Ectodermal cell (in vitro differentiated cells): ENCODE measurements at regions not wholly inside any gene's neighbourhood (a gene's known extent, or its start where the extent isn't known, plus 50 kb on each side); places are given as distances from the start of the nearest gene placed in this dataset.
"Not testable (repeated sequence)": the region's sequence is repeated elsewhere in the genome, so short reads cannot be mapped to it uniquely, and the experiment has no call there.

Experiments
- H3K27ac ChIP-seq: 2 replicates; pipeline ENCODE4 v1.7.0; 2013; ENCODE audit warnings: mild to moderate bottlenecking, low read depth, low read length; ENCODE audit not compliant: insufficient read depth, poor library complexity, severe bottlenecking
- H3K27me3 ChIP-seq: 2 replicates; pipeline ENCODE4 v1.7.0; 2013; ENCODE audit warnings: mild to moderate bottlenecking, low read length; ENCODE audit not compliant: insufficient read depth, control insufficient read depth, poor library complexity, severe bottlenecking
- H3K36me3 ChIP-seq: one replicate; pipeline ENCODE4 v1.7.0; 2013; ENCODE audit warnings: low read length; ENCODE audit not compliant: control insufficient read depth, insufficient read depth
- H3K4me1 ChIP-seq: one replicate; pipeline ENCODE4 v1.7.0; 2013; ENCODE audit warnings: low read length; ENCODE audit not compliant: control insufficient read depth, insufficient read depth
- H3K4me3 ChIP-seq: 2 replicates; pipeline ENCODE4 v1.7.0; 2013; ENCODE audit warnings: low read depth, low read length, control low read depth; ENCODE audit not compliant: insufficient read depth
- H3K9me3 ChIP-seq: 2 replicates; pipeline ENCODE4 v1.7.0; 2013; ENCODE audit warnings: mild to moderate bottlenecking, low read length, moderate library complexity; ENCODE audit not compliant: control insufficient read depth
- WGBS, 2 experiments: methylation state at CpG; one replicate each; pipeline ENCODE4 v1.1.7; 2013; ENCODE audit warnings: missing lambda C conversion rate in 2 of 2; 5-methylcytosine and 5-hydroxymethylcytosine counted together

- H3K27ac ChIP-seq = no peak overlapping the region
- no peaks in the 10 kb centered on the region for H3K36me3 ChIP-seq
- no peaks in the 10 kb centered on the region for H3K4me1 ChIP-seq
- 56 to 70% methylated on average over 4 of the region's 4 CpGs for WGBS, 2 experiments
- H3K9me3 ChIP-seq = no peaks in the 10 kb centered on the region
- no peaks in the 10 kb centered on the region for H3K27me3 ChIP-seq
- no peak overlapping the region for H3K4me3 ChIP-seq
Observed at GRCh38 chr5:96302174-96302738, 130.8 kb downstream of the PCSK1 start.

DNA sequence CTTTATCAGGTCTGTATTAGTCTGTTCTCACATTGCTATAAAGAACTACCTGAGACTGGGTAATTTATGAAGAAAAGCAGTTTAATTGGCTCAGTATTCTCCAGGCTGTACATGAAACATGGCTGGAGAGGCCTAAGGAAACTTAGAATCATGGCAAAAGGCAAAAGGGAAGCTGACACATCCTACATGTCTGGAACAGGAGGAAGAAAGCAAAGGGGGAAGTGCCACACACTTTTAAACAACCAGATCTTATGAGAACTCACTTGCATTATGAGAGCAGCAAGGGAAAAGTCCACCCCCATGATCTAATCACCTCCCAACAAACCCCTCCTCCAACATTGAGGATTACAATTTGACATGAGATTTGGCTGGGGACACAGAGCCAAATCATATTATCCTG is 132.1 kb downstream of the PCSK1 start:
- Histone ChIP-seq H3K27ac (no peak overlapping the region), H3K9me3 (no peaks in the 10 kb centered on the region), H3K36me3 (no peaks in the 10 kb centered on the region), H3K27me3 (no peaks in the 10 kb centered on the region), H3K4me3 (no peak overlapping the region), H3K4me1 (no peaks in the 10 kb centered on the region)

GRCh38 chr5:96297867-96298266 is 135.2 kb downstream of the PCSK1 start:
- WGBS, 2 experiments = 58 to 65% methylated on average over 3 of the region's 3 CpGs
- Histone ChIP-seq H3K9me3 (no peaks in the 10 kb centered on the region), H3K27me3 (no peaks in the 10 kb centered on the region), H3K4me3 (no peak overlapping the region), H3K36me3 (no peaks in the 10 kb centered on the region), H3K27ac (no peak overlapping the region), H3K4me1 (no peaks in the 10 kb centered on the region)

DNA sequence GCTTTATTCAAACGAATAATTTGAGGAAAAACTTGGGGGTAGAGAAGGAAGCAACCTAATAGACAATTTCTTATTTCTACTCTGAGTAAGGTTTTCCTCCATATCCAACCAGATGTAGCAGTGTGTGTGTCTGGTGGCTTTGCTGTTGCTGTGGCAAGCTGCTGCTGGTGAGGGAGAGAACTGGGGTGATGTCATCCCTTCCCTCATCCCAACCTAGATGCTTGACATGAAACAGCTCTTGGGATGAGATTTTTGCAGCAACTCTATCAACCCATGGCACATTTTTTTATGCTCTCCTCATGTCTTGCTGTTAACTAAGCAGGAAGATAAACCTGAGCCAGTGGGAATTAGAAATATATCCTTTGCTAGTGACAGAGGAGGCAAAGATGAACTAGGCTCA is 135.8 kb downstream of the PCSK1 start:
- Histone ChIP-seq H3K9me3 (no peaks in the 10 kb centered on the region), H3K36me3 (no peaks in the 10 kb centered on the region), H3K27me3 (no peaks in the 10 kb centered on the region), H3K4me3 (no peak overlapping the region), H3K27ac (no peak overlapping the region), H3K4me1 (no peaks in the 10 kb centered on the region)
- WGBS, 2 experiments = 100% methylated on average over 1 of the region's 1 CpG; no CpG with 5 or more reads in 1 of the 2 experiments

GRCh38 chr5:96294884-96295202 is 138.2 kb downstream of the PCSK1 start:
- no peak overlapping the region for H3K27ac ChIP-seq

GRCh38 chr5:96293966-96294883 is 138.8 kb downstream of the PCSK1 start:
- H3K27ac ChIP-seq = no peak overlapping the region
- 90 to 100% methylated on average over 2 of the region's 2 CpGs for WGBS, 2 experiments
- no peaks in the 10 kb centered on the region for H3K4me1 ChIP-seq
- no peaks in the 10 kb centered on the region for H3K9me3 ChIP-seq
- H3K4me3 ChIP-seq = no peak overlapping the region
- no peaks in the 10 kb centered on the region for H3K36me3 ChIP-seq
- no peaks in the 10 kb centered on the region for H3K27me3 ChIP-seq

More at GRCh38 chr5:96294884-96295202, 138.2 kb downstream of the PCSK1 start:
- no peaks in the 10 kb centered on the region for H3K27me3 ChIP-seq
- no peaks in the 10 kb centered on the region for H3K4me1 ChIP-seq
- no peak overlapping the region for H3K4me3 ChIP-seq
- H3K9me3 ChIP-seq = no peaks in the 10 kb centered on the region
- H3K36me3 ChIP-seq = no peaks in the 10 kb centered on the region

DNA sequence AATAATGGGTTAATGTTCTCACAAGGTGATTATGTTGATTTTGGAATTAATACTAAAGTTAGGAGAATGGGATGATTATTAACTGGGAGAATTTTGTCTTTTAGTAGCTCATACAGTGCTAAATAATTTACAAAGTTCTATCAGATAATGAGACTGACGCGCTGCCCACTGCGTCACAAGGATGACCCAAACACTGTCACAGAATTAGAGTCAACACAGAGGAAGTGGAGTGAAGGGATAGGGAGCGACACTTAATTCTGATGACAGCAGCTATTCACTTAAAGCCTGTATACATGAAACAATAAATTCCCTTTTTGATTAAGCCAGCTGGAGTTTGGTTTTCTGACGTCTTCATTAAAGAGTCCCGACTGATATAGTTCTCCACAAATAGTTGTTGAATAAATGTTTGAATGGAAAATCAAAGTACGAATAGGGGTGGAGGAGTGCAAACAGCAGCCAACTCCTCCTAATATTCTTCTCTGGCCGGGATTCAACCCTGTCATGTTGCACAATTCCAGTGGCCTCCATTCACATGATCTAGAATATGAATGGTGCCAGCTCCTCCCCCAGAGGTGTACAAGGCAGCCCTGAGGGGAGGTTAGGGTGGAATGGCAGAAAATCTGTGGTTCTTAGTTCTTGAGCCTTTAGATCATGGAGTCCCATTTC is 140.3 kb downstream of the PCSK1 start:
- Histone ChIP-seq H3K4me3 (no peak overlapping the region), H3K27ac (no peak overlapping the region), H3K4me1 (no peaks in the 10 kb centered on the region), H3K36me3 (no peaks in the 10 kb centered on the region), H3K9me3 (no peaks in the 10 kb centered on the region), H3K27me3 (no peaks in the 10 kb centered on the region)
- 97 to 98% methylated on average over 8 of the region's 8 CpGs for WGBS, 2 experiments

GRCh38 chr5:96289287-96289686 is 143.8 kb downstream of the PCSK1 start:
- H3K9me3 ChIP-seq, H3K27me3 ChIP-seq, H3K4me3 ChIP-seq, H3K36me3 ChIP-seq, H3K4me1 ChIP-seq, H3K27ac ChIP-seq: not testable (repeated sequence)
- 91 to 96% methylated on average over 5 of the region's 5 CpGs for WGBS, 2 experiments

GRCh38 chr5:96288845-96289185 is 144.2 kb downstream of the PCSK1 start:
- 91% methylated on average over 1 of the region's 1 CpG; no CpG with 5 or more reads in 1 of the 2 experiments for WGBS, 2 experiments

DNA sequence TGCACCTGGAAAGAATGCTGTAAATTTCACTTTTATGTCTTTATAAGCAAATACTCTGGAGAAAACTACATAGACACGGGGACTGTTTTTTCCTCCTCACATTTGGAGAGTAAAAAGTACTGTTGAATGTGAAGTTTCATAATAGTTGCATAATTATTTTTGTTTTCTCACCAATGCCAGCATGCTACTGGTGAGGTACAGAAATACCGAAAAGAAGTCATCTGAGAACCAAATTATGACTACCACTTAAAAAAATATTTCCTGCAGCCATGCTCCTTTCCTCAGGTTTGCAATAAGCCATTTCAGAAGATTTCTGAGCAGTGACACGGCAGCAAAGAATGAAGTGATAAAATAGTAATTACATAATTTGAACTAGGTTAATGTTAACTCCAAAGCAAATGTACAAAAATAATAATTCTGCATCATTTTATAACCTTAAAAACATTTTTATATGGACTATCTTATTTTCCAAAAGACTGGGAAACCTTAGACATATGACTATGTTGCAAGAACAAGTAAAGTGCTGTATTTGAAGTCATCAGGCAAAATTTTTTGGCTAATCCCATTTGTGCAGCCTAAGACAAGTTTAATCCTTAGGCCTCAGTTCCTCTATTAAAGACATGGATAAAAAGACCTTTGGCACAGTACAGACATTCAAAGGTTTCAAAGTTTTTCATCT is 144.7 kb downstream of the PCSK1 start:
- H3K9me3 ChIP-seq = no peaks in the 10 kb centered on the region
- H3K4me1 ChIP-seq = peaks cover 6% of the 10 kb centered on the region
- WGBS, 2 experiments = 95% methylated on average over 1 to 3 of the region's 3 CpGs
- no peaks in the 10 kb centered on the region for H3K36me3 ChIP-seq
- no peak overlapping the region for H3K4me3 ChIP-seq
- H3K27me3 ChIP-seq = no peaks in the 10 kb centered on the region
- H3K27ac ChIP-seq = no peak overlapping the region

More at GRCh38 chr5:96288845-96289185, 144.2 kb downstream of the PCSK1 start:
- Histone ChIP-seq H3K9me3 (no peaks in the 10 kb centered on the region), H3K4me3 (no peak overlapping the region), H3K27ac (no peak overlapping the region), H3K27me3 (no peaks in the 10 kb centered on the region), H3K36me3 (no peaks in the 10 kb centered on the region), H3K4me1 (peaks cover 6% of the 10 kb centered on the region)
